Loucy (cell line): ENCODE measurements at regions not wholly inside any gene's neighbourhood (a gene's known extent, or its start where the extent isn't known, plus 50 kb on each side); places are given as distances from the start of the nearest gene placed in this dataset.

Experiments used
- H2AFZ ChIP-seq: fragments of 200-600 bp; sonication (generic); 2 replicates; pipeline ENCODE4 v1.6.0; 2016; ENCODE audit warnings: antibody characterized with exemption, mild to moderate bottlenecking, low read length, moderate library complexity
- H3F3A ChIP-seq: fragments of 200-600 bp; 2 replicates; pipeline ENCODE4 v1.6.0; 2016; ENCODE audit warnings: antibody characterized with exemption, low read depth, mild to moderate bottlenecking
- H3K27me3 ChIP-seq: fragments of 200-600 bp; sonication (generic); 2 replicates; pipeline ENCODE4 v1.6.1; 2014; ENCODE audit warnings: low read length, mild to moderate bottlenecking; ENCODE audit not compliant: insufficient read depth, poor library complexity, severe bottlenecking
- H3K36me3 ChIP-seq: fragments of 200-600 bp; sonication (generic); 2 replicates; pipeline ENCODE4 v1.6.1; 2016; ENCODE audit warnings: low read length; ENCODE audit not compliant: insufficient read depth
- H3K4me1 ChIP-seq: fragments of 200-600 bp; sonication (generic); 2 replicates; pipeline ENCODE4 v1.5.1; 2014; ENCODE audit warnings: low read length, mild to moderate bottlenecking; ENCODE audit not compliant: insufficient read depth, poor library complexity, severe bottlenecking
- H3K4me2 ChIP-seq: fragments of 200-600 bp; sonication (generic); 2 replicates; pipeline ENCODE4 v1.6.0; 2014; ENCODE audit warnings: antibody characterized with exemption, low read length, low read depth, mild to moderate bottlenecking; ENCODE audit not compliant: poor library complexity, severe bottlenecking
- H3K4me3 ChIP-seq: fragments of 200-600 bp; sonication (generic); 2 replicates; pipeline ENCODE4 v1.5.1; 2014; ENCODE audit warnings: low read length, mild to moderate bottlenecking, mixed read lengths; ENCODE audit not compliant: poor library complexity, severe bottlenecking
- H3K79me2 ChIP-seq: fragments of 200-600 bp; sonication (generic); 2 replicates; pipeline ENCODE4 v1.6.1; 2014; ENCODE audit warnings: low read length; ENCODE audit not compliant: insufficient read depth
- H3K9ac ChIP-seq: fragments of 200-600 bp; sonication (generic); 2 replicates; pipeline ENCODE4 v1.6.0; 2014; ENCODE audit warnings: mild to moderate bottlenecking, low read depth, low read length, moderate library complexity; ENCODE audit not compliant: poor library complexity, severe bottlenecking
- H3K9me2 ChIP-seq: fragments of 200-600 bp; sonication (generic); replicated peaks from 2 replicates; pipeline ENCODE4 v1.6.1; 2016; ENCODE audit warnings: low read depth, low read length, mixed read lengths
- H3K9me3 ChIP-seq: fragments of 200-600 bp; sonication (generic); 2 replicates; pipeline ENCODE4 v1.6.1; 2014; ENCODE audit warnings: mild to moderate bottlenecking, antibody characterized with exemption, low read length, low read depth; ENCODE audit not compliant: insufficient read depth
- H4K20me1 ChIP-seq: fragments of 200-600 bp; sonication (generic); 2 replicates; pipeline ENCODE4 v1.6.0; 2014; ENCODE audit warnings: antibody characterized with exemption, low read length, mild to moderate bottlenecking; ENCODE audit not compliant: insufficient read depth, poor library complexity, severe bottlenecking
- EZH2phosphoT487 ChIP-seq: fragments of 200-600 bp; IDR thresholded peaks from 2 replicates; pipeline ENCODE4 v1.6.1; 2018; ENCODE audit warnings: antibody characterized with exemption, mild to moderate bottlenecking, moderate library complexity, borderline replicate concordance
- TF ChIP-seq, protein P1 (sequence below): fragments of 200-600 bp; sonication (generic); conservative IDR thresholded peaks from 2 replicates; pipeline ENCODE4 v1.5.1; 2014; ENCODE audit warnings: mild to moderate bottlenecking, antibody characterized with exemption, low read length

GRCh38 chr6:94734751-94735150, 842.6 kb upstream of the MANEA start:
- Histone ChIP-seq H4K20me1 (no peaks in the 10 kb centered on the region), H2AFZ (no peak overlapping the region), H3K4me1 (no peaks in the 10 kb centered on the region), H3K79me2 (no peaks in the 10 kb centered on the region), H3K9me3 (no peaks in the 10 kb centered on the region), H3F3A (no peaks in the 10 kb centered on the region), H3K4me2 (no peak overlapping the region), H3K36me3 (no peaks in the 10 kb centered on the region), H3K9me2 (no peaks in the 10 kb centered on the region), H3K9ac (no peak overlapping the region), H3K27me3 (no peaks in the 10 kb centered on the region), H3K4me3 (no peak overlapping the region)
- no peak for TF ChIP-seq EZH2phosphoT487
- TF ChIP-seq, protein P1, sequence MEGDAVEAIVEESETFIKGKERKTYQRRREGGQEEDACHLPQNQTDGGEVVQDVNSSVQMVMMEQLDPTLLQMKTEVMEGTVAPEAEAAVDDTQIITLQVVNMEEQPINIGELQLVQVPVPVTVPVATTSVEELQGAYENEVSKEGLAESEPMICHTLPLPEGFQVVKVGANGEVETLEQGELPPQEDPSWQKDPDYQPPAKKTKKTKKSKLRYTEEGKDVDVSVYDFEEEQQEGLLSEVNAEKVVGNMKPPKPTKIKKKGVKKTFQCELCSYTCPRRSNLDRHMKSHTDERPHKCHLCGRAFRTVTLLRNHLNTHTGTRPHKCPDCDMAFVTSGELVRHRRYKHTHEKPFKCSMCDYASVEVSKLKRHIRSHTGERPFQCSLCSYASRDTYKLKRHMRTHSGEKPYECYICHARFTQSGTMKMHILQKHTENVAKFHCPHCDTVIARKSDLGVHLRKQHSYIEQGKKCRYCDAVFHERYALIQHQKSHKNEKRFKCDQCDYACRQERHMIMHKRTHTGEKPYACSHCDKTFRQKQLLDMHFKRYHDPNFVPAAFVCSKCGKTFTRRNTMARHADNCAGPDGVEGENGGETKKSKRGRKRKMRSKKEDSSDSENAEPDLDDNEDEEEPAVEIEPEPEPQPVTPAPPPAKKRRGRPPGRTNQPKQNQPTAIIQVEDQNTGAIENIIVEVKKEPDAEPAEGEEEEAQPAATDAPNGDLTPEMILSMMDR, result no peak

DNA sequence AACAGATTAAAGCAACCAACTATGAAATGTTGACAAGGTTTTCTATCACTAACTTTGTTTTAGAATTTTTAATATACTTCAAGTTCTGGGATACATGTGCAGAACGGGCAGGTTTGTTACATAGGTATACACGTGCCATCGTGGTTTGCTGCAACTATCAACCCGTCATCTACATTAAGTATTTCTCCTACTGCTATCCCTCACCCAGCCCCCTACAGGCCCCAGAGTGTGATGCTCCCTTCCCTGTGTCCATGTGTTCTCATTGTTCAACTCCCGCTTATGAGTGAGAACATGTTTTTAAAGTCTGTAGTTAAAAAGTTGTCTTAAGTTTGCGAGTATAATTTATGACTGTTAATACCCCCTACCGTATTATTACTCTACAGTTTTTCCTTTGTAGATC, 844.3 kb upstream of the MANEA start:
- TF ChIP-seq, protein P1, result no peak
- no peak for TF ChIP-seq EZH2phosphoT487
- Histone ChIP-seq H3K9me3 (no peaks in the 10 kb centered on the region), H3K36me3 (no peaks in the 10 kb centered on the region), H3F3A (no peaks in the 10 kb centered on the region), H4K20me1 (no peaks in the 10 kb centered on the region), H3K9me2 (no peaks in the 10 kb centered on the region), H3K4me2 (no peak overlapping the region), H2AFZ (no peak overlapping the region), H3K79me2 (no peaks in the 10 kb centered on the region), H3K9ac (no peak overlapping the region), H3K4me1 (no peaks in the 10 kb centered on the region), H3K27me3 (no peaks in the 10 kb centered on the region), H3K4me3 (no peak overlapping the region)

- H3K4me2 ChIP-seq, result no peak overlapping the region
Measured at GRCh38 chr6:94727710-94728109, 849.6 kb upstream of the MANEA start.

More at GRCh38 chr6:94727710-94728109, 849.6 kb upstream of the MANEA start:
- Histone ChIP-seq H3K9me3 (no peaks in the 10 kb centered on the region), H3K4me3 (no peak overlapping the region), H3K9ac (no peak overlapping the region), H2AFZ (no peak overlapping the region), H3K36me3 (no peaks in the 10 kb centered on the region), H3F3A (no peaks in the 10 kb centered on the region), H4K20me1 (no peaks in the 10 kb centered on the region), H3K79me2 (no peaks in the 10 kb centered on the region), H3K4me1 (no peaks in the 10 kb centered on the region), H3K9me2 (no peaks in the 10 kb centered on the region), H3K27me3 (no peaks in the 10 kb centered on the region)
- TF ChIP-seq EZH2phosphoT487, result no peak
- TF ChIP-seq, protein P1, result no peak
